Smooth muscle cell (in vitro differentiated cells): ENCODE measurements at regions not wholly inside any gene's neighbourhood (a gene's known extent, or its start where the extent isn't known, plus 50 kb on each side); places are given as distances from the start of the nearest gene placed in this dataset.

Source experiments
- DNase-seq: peaks from one replicate; lab custom pipeline; 2025; ENCODE audit not compliant: unreplicated experiment; lab: John Stamatoyannopoulos, UW
- H2AFZ ChIP-seq: fragments of 200-600 bp; sonication (generic); 2 replicates; pipeline ENCODE4 v1.6.0; 2016; ENCODE audit warnings: antibody characterized with exemption, low read depth, mild to moderate bottlenecking
- H3F3A ChIP-seq: fragments of 200-600 bp; sonication (generic); 2 replicates; pipeline ENCODE4 v1.6.0; 2017; ENCODE audit warnings: antibody characterized with exemption, low read depth
- H3K27ac ChIP-seq: fragments of 200-600 bp; sonication (generic); 2 replicates; pipeline ENCODE4 v1.5.1; 2016; ENCODE audit warnings: low read depth, mild to moderate bottlenecking
- H3K27me3 ChIP-seq: fragments of 200-600 bp; sonication (generic); 2 replicates; pipeline ENCODE4 v1.6.1; 2016; ENCODE audit warnings: low read depth, mild to moderate bottlenecking
- H3K36me3 ChIP-seq: fragments of 200-600 bp; sonication (generic); 2 replicates; pipeline ENCODE4 v1.5.1; 2016; ENCODE audit warnings: low read depth
- H3K4me1 ChIP-seq: fragments of 200-600 bp; sonication (generic); 2 replicates; pipeline ENCODE4 v1.5.1; 2016; ENCODE audit warnings: low read depth
- H3K4me2 ChIP-seq: fragments of 200-600 bp; sonication (generic); 2 replicates; pipeline ENCODE4 v1.6.0; 2016; ENCODE audit warnings: mild to moderate bottlenecking
- H3K4me3 ChIP-seq: fragments of 200-600 bp; sonication (generic); 2 replicates; pipeline ENCODE4 v1.5.1; 2016; ENCODE audit warnings: mild to moderate bottlenecking
- H3K79me2 ChIP-seq: fragments of 200-600 bp; sonication (generic); 2 replicates; pipeline ENCODE4 v1.6.0; 2016; ENCODE audit warnings: low read depth, mild to moderate bottlenecking
- H3K9ac ChIP-seq: fragments of 200-600 bp; sonication (generic); 2 replicates; pipeline ENCODE4 v1.6.0; 2016; ENCODE audit warnings: low read depth
- H3K9me3 ChIP-seq: fragments of 200-600 bp; sonication (generic); replicated peaks from 2 replicates; pipeline ENCODE4 v1.5.1; 2016; ENCODE audit warnings: low read depth
- H4K20me1 ChIP-seq: fragments of 200-600 bp; sonication (generic); 2 replicates; pipeline ENCODE4 v1.6.0; 2016; ENCODE audit warnings: low read depth
- CTCF ChIP-seq: fragments of 200-600 bp; sonication (generic); IDR thresholded peaks from 2 replicates; pipeline ENCODE4 v1.5.1; 2017; ENCODE audit warnings: borderline replicate concordance, mild to moderate bottlenecking, antibody characterized with exemption; ENCODE audit not compliant: insufficient read depth, poor library complexity, severe bottlenecking
- WGBS: methylation state at CpG from one replicate; pipeline ENCODE4 v1.1.7; 2016; ENCODE audit warnings: low lambda C conversion rate; 5-methylcytosine and 5-hydroxymethylcytosine counted together

GRCh38 chr18:42635378-42636048 is 480.0 kb downstream of the RIT2 start:
- WGBS = 61% methylated on average over 3 of the region's 3 CpGs

GRCh38 chr18:42636309-42636708 is 479.2 kb downstream of the RIT2 start:
- TF ChIP-seq CTCF = no peak
- 89% methylated on average over 2 of the region's 2 CpGs for WGBS
- Histone ChIP-seq H4K20me1 (no peaks in the 10 kb centered on the region), H3K9ac (no peak overlapping the region), H3K27ac (no peak overlapping the region), H2AFZ (no peak overlapping the region), H3K27me3 (no peaks in the 10 kb centered on the region), H3K36me3 (no peaks in the 10 kb centered on the region), H3F3A (no peaks in the 10 kb centered on the region), H3K4me3 (no peak overlapping the region), H3K4me1 (no peaks in the 10 kb centered on the region), H3K4me2 (no peak overlapping the region), H3K9me3 (no peaks in the 10 kb centered on the region), H3K79me2 (no peaks in the 10 kb centered on the region)
- DNase-seq = no peak

More at GRCh38 chr18:42635378-42636048, 480.0 kb downstream of the RIT2 start:
- Histone ChIP-seq H3K27ac (no peak overlapping the region), H3K9me3 (no peaks in the 10 kb centered on the region), H2AFZ (no peak overlapping the region), H3K36me3 (no peaks in the 10 kb centered on the region), H3K27me3 (no peaks in the 10 kb centered on the region), H3K9ac (no peak overlapping the region), H3K4me1 (no peaks in the 10 kb centered on the region), H3K79me2 (no peaks in the 10 kb centered on the region), H3K4me2 (no peak overlapping the region), H3F3A (no peaks in the 10 kb centered on the region), H3K4me3 (no peak overlapping the region), H4K20me1 (no peaks in the 10 kb centered on the region)
- TF ChIP-seq CTCF = no peak
- DNase-seq = no peak

- Histone ChIP-seq H3K9ac (no peak overlapping the region), H2AFZ (no peak overlapping the region), H3K79me2 (no peaks in the 10 kb centered on the region), H3K4me3 (no peak overlapping the region), H3K27me3 (no peaks in the 10 kb centered on the region), H3K4me1 (no peaks in the 10 kb centered on the region), H3F3A (no peaks in the 10 kb centered on the region), H3K9me3 (no peaks in the 10 kb centered on the region), H3K27ac (no peak overlapping the region), H3K36me3 (no peaks in the 10 kb centered on the region), H3K4me2 (no peak overlapping the region), H4K20me1 (no peaks in the 10 kb centered on the region)
- no peak for DNase-seq
- no peak for TF ChIP-seq CTCF
Observed at GRCh38 chr18:42640160-42640559, 475.3 kb downstream of the RIT2 start.

- Histone ChIP-seq H3K9ac (no peak overlapping the region), H3K27ac (no peak overlapping the region), H4K20me1 (no peaks in the 10 kb centered on the region), H3K27me3 (no peaks in the 10 kb centered on the region), H3K79me2 (no peaks in the 10 kb centered on the region), H3K4me1 (no peaks in the 10 kb centered on the region), H3K9me3 (no peaks in the 10 kb centered on the region), H3K4me3 (no peak overlapping the region), H2AFZ (no peak overlapping the region), H3K4me2 (no peak overlapping the region), H3F3A (no peaks in the 10 kb centered on the region), H3K36me3 (no peaks in the 10 kb centered on the region)
- no peak for TF ChIP-seq CTCF
- DNase-seq = no peak
- WGBS = 92% methylated on average over 5 of the region's 5 CpGs
Observed at GRCh38 chr18:42641996-42642395, 473.5 kb downstream of the RIT2 start.
